ENCODE measurements at regions not wholly inside any gene's neighbourhood (a gene's known extent, or its start where the extent isn't known, plus 50 kb on each side); places are given as distances from the start of the nearest gene placed in this dataset.

DNA sequence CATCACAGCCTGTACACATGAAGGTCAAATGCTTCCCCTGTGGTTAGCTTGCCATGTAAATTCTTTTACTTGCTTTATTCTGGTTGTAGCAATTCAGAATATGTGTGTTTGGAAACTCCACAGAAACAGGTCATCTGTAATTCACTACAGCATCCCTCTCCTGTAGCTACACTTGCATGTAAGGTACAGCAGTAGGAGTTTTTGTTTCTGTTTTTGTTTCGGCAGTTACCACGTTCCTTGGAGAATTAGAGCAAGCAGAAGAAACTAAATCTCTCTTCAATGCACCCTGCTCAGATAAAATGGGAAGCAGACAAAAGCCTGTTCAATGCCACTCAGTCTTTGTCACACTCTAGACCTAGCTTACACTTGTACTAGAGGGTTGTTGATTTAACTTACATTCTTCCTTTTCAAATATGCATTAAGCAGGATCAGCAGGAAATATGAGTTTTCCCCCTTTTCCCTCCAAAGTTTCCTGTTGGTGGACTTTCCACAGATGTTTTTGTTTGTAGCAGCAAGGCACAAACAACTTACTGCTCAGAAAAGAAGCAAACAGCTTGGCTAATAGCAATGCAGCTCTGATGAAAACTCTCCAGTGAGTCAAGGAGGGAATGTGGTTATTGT lies 80.9 kb downstream of the YIPF5 start:
- DNase-seq (ENCODE audit: low spot score) (no peak), ATAC-seq (ENCODE audit: low read depth) (no peak)
- no peaks in the 10 kb centered on the region for H3K36me3 ChIP-seq (ENCODE audit: low read depth)
- H3K4me1 ChIP-seq (ENCODE audit: insufficient read depth, poor library complexity, severe bottlenecking) = peaks cover 23% of the 10 kb centered on the region
- TF ChIP-seq, protein P1, sequence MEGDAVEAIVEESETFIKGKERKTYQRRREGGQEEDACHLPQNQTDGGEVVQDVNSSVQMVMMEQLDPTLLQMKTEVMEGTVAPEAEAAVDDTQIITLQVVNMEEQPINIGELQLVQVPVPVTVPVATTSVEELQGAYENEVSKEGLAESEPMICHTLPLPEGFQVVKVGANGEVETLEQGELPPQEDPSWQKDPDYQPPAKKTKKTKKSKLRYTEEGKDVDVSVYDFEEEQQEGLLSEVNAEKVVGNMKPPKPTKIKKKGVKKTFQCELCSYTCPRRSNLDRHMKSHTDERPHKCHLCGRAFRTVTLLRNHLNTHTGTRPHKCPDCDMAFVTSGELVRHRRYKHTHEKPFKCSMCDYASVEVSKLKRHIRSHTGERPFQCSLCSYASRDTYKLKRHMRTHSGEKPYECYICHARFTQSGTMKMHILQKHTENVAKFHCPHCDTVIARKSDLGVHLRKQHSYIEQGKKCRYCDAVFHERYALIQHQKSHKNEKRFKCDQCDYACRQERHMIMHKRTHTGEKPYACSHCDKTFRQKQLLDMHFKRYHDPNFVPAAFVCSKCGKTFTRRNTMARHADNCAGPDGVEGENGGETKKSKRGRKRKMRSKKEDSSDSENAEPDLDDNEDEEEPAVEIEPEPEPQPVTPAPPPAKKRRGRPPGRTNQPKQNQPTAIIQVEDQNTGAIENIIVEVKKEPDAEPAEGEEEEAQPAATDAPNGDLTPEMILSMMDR (IDR thresholded peaks at IDR 0.05; ENCODE audit: poor library complexity, severe bottlenecking) = no peak
- no peak overlapping the region for H3K4me3 ChIP-seq (ENCODE audit: severe bottlenecking)
- H3K27me3 ChIP-seq (ENCODE audit: insufficient read depth, poor library complexity, severe bottlenecking) = no peaks in the 10 kb centered on the region
- H3K27ac ChIP-seq (ENCODE audit: poor library complexity, severe bottlenecking) = no peak overlapping the region
- no peaks in the 10 kb centered on the region for H3K9me3 ChIP-seq (ENCODE audit: severe bottlenecking)

DNA sequence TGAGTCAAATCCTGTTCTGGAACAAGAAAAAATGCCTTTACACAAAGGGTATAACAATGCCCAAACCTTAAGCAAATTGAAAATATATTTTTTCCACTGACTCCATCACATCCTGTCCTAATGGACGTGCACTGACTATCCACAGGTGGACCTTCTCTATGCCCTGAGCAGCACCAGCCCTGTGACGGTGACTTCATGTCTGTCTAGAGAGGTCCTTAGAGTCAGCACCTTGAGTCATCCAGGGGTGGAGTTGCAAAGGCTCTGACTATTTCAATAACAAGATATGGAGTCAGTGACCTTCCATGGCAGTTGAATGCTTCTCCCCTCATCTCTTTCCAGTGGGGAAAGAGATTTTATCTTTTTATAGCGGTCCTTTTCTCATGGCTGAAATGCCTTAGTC lies 78.0 kb downstream of the YIPF5 start:
- Histone ChIP-seq H3K27ac (ENCODE audit: poor library complexity, severe bottlenecking) (no peak overlapping the region), H3K27me3 (ENCODE audit: insufficient read depth, poor library complexity, severe bottlenecking) (no peaks in the 10 kb centered on the region), H3K9me3 (ENCODE audit: severe bottlenecking) (no peaks in the 10 kb centered on the region), H3K36me3 (ENCODE audit: low read depth) (no peaks in the 10 kb centered on the region), H3K4me1 (ENCODE audit: insufficient read depth, poor library complexity, severe bottlenecking) (no peaks in the 10 kb centered on the region), H3K4me3 (ENCODE audit: severe bottlenecking) (no peak overlapping the region)
- ATAC-seq (ENCODE audit: low read depth) = peak; percentile 36; the same call in 1 of the 3 replicates
- DNase-seq (ENCODE audit: low spot score) = no peak
- TF ChIP-seq, protein P1 (IDR thresholded peaks at IDR 0.05; ENCODE audit: poor library complexity, severe bottlenecking) = no peak

DNA sequence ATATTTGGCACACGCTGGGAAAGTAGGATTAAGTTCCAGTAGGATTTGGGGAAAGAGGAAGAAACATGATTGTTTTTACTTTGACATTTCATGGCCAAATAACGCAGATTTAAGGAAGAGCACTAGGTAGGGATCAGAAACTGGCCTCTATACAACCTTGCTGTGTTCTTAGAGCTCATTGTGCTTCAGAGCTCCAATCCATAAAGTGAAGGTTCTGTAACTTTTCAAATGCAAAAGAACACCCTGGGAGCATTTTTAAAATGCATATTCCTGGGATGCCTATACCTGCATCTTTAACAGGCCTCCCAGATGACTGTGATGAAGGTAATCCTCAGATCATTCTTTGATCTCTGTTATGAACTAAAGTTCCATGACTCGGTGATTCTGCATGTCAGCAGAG lies 77.1 kb downstream of the YIPF5 start:
- Histone ChIP-seq H3K36me3 (ENCODE audit: low read depth) (no peaks in the 10 kb centered on the region), H3K4me3 (ENCODE audit: severe bottlenecking) (no peak overlapping the region), H3K27me3 (ENCODE audit: insufficient read depth, poor library complexity, severe bottlenecking) (no peaks in the 10 kb centered on the region), H3K4me1 (ENCODE audit: insufficient read depth, poor library complexity, severe bottlenecking) (no peaks in the 10 kb centered on the region), H3K9me3 (ENCODE audit: severe bottlenecking) (no peaks in the 10 kb centered on the region), H3K27ac (ENCODE audit: poor library complexity, severe bottlenecking) (no peak overlapping the region)
- DNase-seq (ENCODE audit: low spot score) (no peak), ATAC-seq (ENCODE audit: low read depth) (no peak)
- TF ChIP-seq, protein P1 (IDR thresholded peaks at IDR 0.05; ENCODE audit: poor library complexity, severe bottlenecking) = no peak

DNA sequence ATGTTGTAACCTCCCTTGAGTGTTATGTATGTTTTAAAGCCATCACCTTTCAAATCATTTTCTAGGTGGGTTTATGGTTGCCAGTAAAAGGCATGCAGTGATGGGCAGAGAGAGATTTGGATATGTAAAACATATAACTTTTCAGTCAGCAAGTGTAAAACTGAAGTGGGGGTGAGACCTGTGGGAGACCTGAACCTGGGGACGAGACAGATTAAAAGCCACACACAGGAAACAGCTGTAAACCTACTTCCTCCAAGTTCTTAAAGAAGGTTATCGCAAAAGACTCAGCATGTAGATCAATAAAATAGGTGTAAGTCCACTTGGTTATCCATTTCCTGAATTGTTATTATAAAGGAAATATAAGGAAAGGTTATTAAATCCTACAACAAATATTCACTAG lies 76.6 kb downstream of the YIPF5 start:
- H3K4me3 ChIP-seq (ENCODE audit: severe bottlenecking) = no peak overlapping the region
- no peak overlapping the region for H3K27ac ChIP-seq (ENCODE audit: poor library complexity, severe bottlenecking)
- ATAC-seq (ENCODE audit: low read depth) (no peak), DNase-seq (ENCODE audit: low spot score) (no peak)
- no peaks in the 10 kb centered on the region for H3K36me3 ChIP-seq (ENCODE audit: low read depth)
- TF ChIP-seq, protein P1 (IDR thresholded peaks at IDR 0.05; ENCODE audit: poor library complexity, severe bottlenecking) = no peak
- no peaks in the 10 kb centered on the region for H3K27me3 ChIP-seq (ENCODE audit: insufficient read depth, poor library complexity, severe bottlenecking)
- H3K4me1 ChIP-seq (ENCODE audit: insufficient read depth, poor library complexity, severe bottlenecking) = no peaks in the 10 kb centered on the region
- no peaks in the 10 kb centered on the region for H3K9me3 ChIP-seq (ENCODE audit: severe bottlenecking)

DNA sequence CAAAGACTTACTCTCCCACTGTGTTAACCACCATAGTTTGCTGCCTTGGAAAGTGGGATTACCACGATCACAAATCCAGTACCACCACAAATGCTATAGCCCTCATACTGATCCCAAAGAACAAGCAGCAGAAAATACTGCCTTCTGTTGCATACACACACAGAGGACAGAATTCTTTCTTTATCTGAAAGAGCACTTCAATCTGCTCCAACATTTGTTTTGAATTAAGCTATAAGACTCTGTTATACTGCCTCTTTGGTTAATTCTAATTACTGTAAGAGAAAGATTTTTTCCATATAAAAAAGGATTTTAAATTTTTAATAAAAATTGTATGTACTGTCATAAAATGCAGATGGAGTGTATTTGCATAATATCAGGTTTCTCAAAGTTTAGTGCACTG lies 69.8 kb downstream of the YIPF5 start:
- ATAC-seq (ENCODE audit: low read depth) (no peak), DNase-seq (ENCODE audit: low spot score) (no peak)
- Histone ChIP-seq H3K27me3 (ENCODE audit: insufficient read depth, poor library complexity, severe bottlenecking) (no peaks in the 10 kb centered on the region), H3K9me3 (ENCODE audit: severe bottlenecking) (no peaks in the 10 kb centered on the region), H3K4me3 (ENCODE audit: severe bottlenecking) (no peak overlapping the region), H3K36me3 (ENCODE audit: low read depth) (no peaks in the 10 kb centered on the region), H3K27ac (ENCODE audit: poor library complexity, severe bottlenecking) (no peak overlapping the region), H3K4me1 (ENCODE audit: insufficient read depth, poor library complexity, severe bottlenecking) (no peaks in the 10 kb centered on the region)
- TF ChIP-seq, protein P1 (IDR thresholded peaks at IDR 0.05; ENCODE audit: poor library complexity, severe bottlenecking) = no peak
